ENCODE measurements at regions not wholly inside any gene's neighbourhood (a gene's known extent, or its start where the extent isn't known, plus 50 kb on each side); places are given as distances from the start of the nearest gene placed in this dataset.

GRCh38 chr10:43982250-43982649, 333.6 kb upstream of the ZNF32 start:
- Histone ChIP-seq H3K27me3 (replicated peaks in 1 of 2; ENCODE audit: control insufficient read depth in 2 of 2, extremely low read depth in 1 of 2, insufficient read depth in 2 of 2, low read length in 1 of 2) (peaks cover 0 to 7% of the 10 kb centered on the region in 2 experiments), H3K4me3 (ENCODE audit: control insufficient read depth in 1 of 2, extremely low read depth in 1 of 2, low read length in 1 of 2) (no peak overlapping the region), H3K9me3 (no peaks in the 10 kb centered on the region), H3K36me3 (ENCODE audit: control insufficient read depth in 2 of 2, extremely low read depth in 1 of 2, insufficient read depth in 1 of 2, low read length in 1 of 2) (no peaks in the 10 kb centered on the region), H3K27ac (ENCODE audit: low read length) (no peak overlapping the region), H3K4me1 (ENCODE audit: control insufficient read depth in 1 of 2, extremely low read depth in 1 of 2, insufficient read depth in 2 of 2, low read length in 2 of 2) (peaks cover 0 to 7% of the 10 kb centered on the region in 2 experiments)
- CTCF ChIA-PET, result no interaction called here
- Mint-ChIP-seq H3K27me3 (no peaks in the 10 kb centered on the region), H3K36me3 (no peaks in the 10 kb centered on the region), H3K4me3 (no peak overlapping the region), H3K27ac (no peak overlapping the region), H3K4me1 (peaks cover 0 to 14% (median 6%) of the 10 kb centered on the region in 3 donors), H3K9me3 (no peaks in the 10 kb centered on the region)
- no peak for DNase-seq
- WGBS (ENCODE audit: insufficient coverage), result 100% methylated on average over 3 of the region's 3 CpGs
- ATAC-seq (replicated peaks in 1 of 4), result no peak
- POLR2A ChIA-PET, result no interaction called here

GRCh38 chr10:43981696-43982095, 333.0 kb upstream of the ZNF32 start:
- Mint-ChIP-seq H3K27ac (no peak overlapping the region), H3K9me3 (no peaks in the 10 kb centered on the region), H3K27me3 (no peaks in the 10 kb centered on the region), H3K36me3 (no peaks in the 10 kb centered on the region), H3K4me3 (no peak overlapping the region), H3K4me1 (peaks cover 0 to 14% (median 6%) of the 10 kb centered on the region in 3 donors)
- H3K4me3 ChIP-seq (ENCODE audit: control insufficient read depth in 1 of 2, extremely low read depth in 1 of 2, low read length in 1 of 2), result no peak overlapping the region
- peaks cover 0 to 7% of the 10 kb centered on the region in 2 experiments for H3K4me1 ChIP-seq (ENCODE audit: control insufficient read depth in 1 of 2, extremely low read depth in 1 of 2, insufficient read depth in 2 of 2, low read length in 2 of 2)
- H3K36me3 ChIP-seq (ENCODE audit: control insufficient read depth in 2 of 2, extremely low read depth in 1 of 2, insufficient read depth in 1 of 2, low read length in 1 of 2), result no peaks in the 10 kb centered on the region
- H3K27ac ChIP-seq (ENCODE audit: low read length), result no peak overlapping the region
- CTCF ChIA-PET, result no interaction called here
- POLR2A ChIA-PET, result no interaction called here
- H3K9me3 ChIP-seq, result no peaks in the 10 kb centered on the region
- DNase-seq, result no peak
- WGBS (ENCODE audit: insufficient coverage), result no CpG with 5 or more reads among the region's 2 CpGs
- no peak for ATAC-seq (replicated peaks in 1 of 4)
- H3K27me3 ChIP-seq (replicated peaks in 1 of 2; ENCODE audit: control insufficient read depth in 2 of 2, extremely low read depth in 1 of 2, insufficient read depth in 2 of 2, low read length in 1 of 2), result peaks cover 0 to 7% of the 10 kb centered on the region in 2 experiments

- Histone ChIP-seq H3K27ac (ENCODE audit: low read length) (no peak overlapping the region), H3K36me3 (ENCODE audit: control insufficient read depth in 2 of 2, extremely low read depth in 1 of 2, insufficient read depth in 1 of 2, low read length in 1 of 2) (no peaks in the 10 kb centered on the region), H3K9me3 (no peaks in the 10 kb centered on the region), H3K4me1 (ENCODE audit: control insufficient read depth in 1 of 2, extremely low read depth in 1 of 2, insufficient read depth in 2 of 2, low read length in 2 of 2) (peaks cover 0 to 7% of the 10 kb centered on the region in 2 experiments), H3K27me3 (replicated peaks in 1 of 2; ENCODE audit: control insufficient read depth in 2 of 2, extremely low read depth in 1 of 2, insufficient read depth in 2 of 2, low read length in 1 of 2) (peaks cover 0 to 7% of the 10 kb centered on the region in 2 experiments), H3K4me3 (ENCODE audit: control insufficient read depth in 1 of 2, extremely low read depth in 1 of 2, low read length in 1 of 2) (no peak overlapping the region)
- POLR2A ChIA-PET, result no interaction called here
- no peak for DNase-seq
- Mint-ChIP-seq H3K27ac (no peak overlapping the region), H3K4me1 (peaks cover 0 to 14% (median 6%) of the 10 kb centered on the region in 3 donors), H3K9me3 (no peaks in the 10 kb centered on the region), H3K36me3 (no peaks in the 10 kb centered on the region), H3K27me3 (no peaks in the 10 kb centered on the region), H3K4me3 (no peak overlapping the region)
- no CpG with 5 or more reads among the region's 1 CpG for WGBS (ENCODE audit: insufficient coverage)
- no peak for ATAC-seq (replicated peaks in 1 of 4)
- CTCF ChIA-PET, result no interaction called here
These were observed 332.6 kb upstream of the ZNF32 start for GRCh38 chr10:43981232-43981631.

GRCh38 chr10:43980715-43981114, 332.0 kb upstream of the ZNF32 start:
- no peak overlapping the region for H3K27ac ChIP-seq (ENCODE audit: low read length)
- H3K27me3 ChIP-seq (replicated peaks in 1 of 2; ENCODE audit: control insufficient read depth in 2 of 2, extremely low read depth in 1 of 2, insufficient read depth in 2 of 2, low read length in 1 of 2), result peaks cover 0 to 3% of the 10 kb centered on the region in 2 experiments
- H3K4me3 Mint-ChIP-seq, result no peak overlapping the region
- DNase-seq, result no peak
- H3K27ac Mint-ChIP-seq, result no peak overlapping the region
- H3K9me3 ChIP-seq, result no peaks in the 10 kb centered on the region
- H3K9me3 Mint-ChIP-seq, result no peaks in the 10 kb centered on the region
- no peak for ATAC-seq (replicated peaks in 1 of 4)
- H3K4me3 ChIP-seq (ENCODE audit: control insufficient read depth in 1 of 2, extremely low read depth in 1 of 2, low read length in 1 of 2), result no peak overlapping the region
- H3K4me1 ChIP-seq (ENCODE audit: control insufficient read depth in 1 of 2, extremely low read depth in 1 of 2, insufficient read depth in 2 of 2, low read length in 2 of 2), result peaks cover 0 to 7% of the 10 kb centered on the region in 2 experiments
- H3K36me3 ChIP-seq (ENCODE audit: control insufficient read depth in 2 of 2, extremely low read depth in 1 of 2, insufficient read depth in 1 of 2, low read length in 1 of 2), result no peaks in the 10 kb centered on the region
- 76% methylated on average over 5 of the region's 7 CpGs for WGBS (ENCODE audit: insufficient coverage)
- H3K4me1 Mint-ChIP-seq, result peaks cover 0 to 14% (median 6%) of the 10 kb centered on the region in 3 donors
- POLR2A ChIA-PET, result no interaction called here
- CTCF ChIA-PET, result no interaction called here
- H3K27me3 Mint-ChIP-seq, result no peaks in the 10 kb centered on the region
- H3K36me3 Mint-ChIP-seq, result no peaks in the 10 kb centered on the region

- 50% methylated on average over 4 of the region's 8 CpGs for WGBS (ENCODE audit: insufficient coverage)
These were observed 331.6 kb upstream of the ZNF32 start for GRCh38 chr10:43980313-43980712.

GRCh38 chr10:43979551-43979950, 330.9 kb upstream of the ZNF32 start:
- ChIA-PET CTCF (no interaction called here), POLR2A (no interaction called here)
- Mint-ChIP-seq H3K4me1 (peaks cover 0 to 14% (median 6%) of the 10 kb centered on the region in 3 donors), H3K4me3 (no peak overlapping the region), H3K27ac (no peak overlapping the region), H3K9me3 (no peaks in the 10 kb centered on the region), H3K27me3 (peaks cover 0 to 3% of the 10 kb centered on the region in 2 donors), H3K36me3 (no peaks in the 10 kb centered on the region)
- Histone ChIP-seq H3K9me3 (no peaks in the 10 kb centered on the region), H3K27ac (ENCODE audit: low read length) (no peak overlapping the region), H3K4me1 (ENCODE audit: control insufficient read depth in 1 of 2, extremely low read depth in 1 of 2, insufficient read depth in 2 of 2, low read length in 2 of 2) (peaks cover 0 to 7% of the 10 kb centered on the region in 2 experiments), H3K27me3 (replicated peaks in 1 of 2; ENCODE audit: control insufficient read depth in 2 of 2, extremely low read depth in 1 of 2, insufficient read depth in 2 of 2, low read length in 1 of 2) (peaks cover 0 to 3% of the 10 kb centered on the region in 2 experiments), H3K4me3 (ENCODE audit: control insufficient read depth in 1 of 2, extremely low read depth in 1 of 2, low read length in 1 of 2) (no peak overlapping the region), H3K36me3 (ENCODE audit: control insufficient read depth in 2 of 2, extremely low read depth in 1 of 2, insufficient read depth in 1 of 2, low read length in 1 of 2) (no peaks in the 10 kb centered on the region)
- DNase-seq, result no peak
- no peak for ATAC-seq (replicated peaks in 1 of 4)
- 79% methylated on average over 1 of the region's 3 CpGs for WGBS (ENCODE audit: insufficient coverage)

More at GRCh38 chr10:43980313-43980712, 331.6 kb upstream of the ZNF32 start:
- H3K9me3 ChIP-seq, result no peaks in the 10 kb centered on the region
- peak in 1 of 4 experiments; percentile 38 for ATAC-seq (replicated peaks in 1 of 4)
- peaks cover 0 to 7% of the 10 kb centered on the region in 2 experiments for H3K4me1 ChIP-seq (ENCODE audit: control insufficient read depth in 1 of 2, extremely low read depth in 1 of 2, insufficient read depth in 2 of 2, low read length in 2 of 2)
- no peak overlapping the region for H3K4me3 Mint-ChIP-seq
- H3K36me3 Mint-ChIP-seq, result no peaks in the 10 kb centered on the region
- H3K4me1 Mint-ChIP-seq, result peaks cover 0 to 14% (median 6%) of the 10 kb centered on the region in 3 donors
- DNase-seq, result no peak
- POLR2A ChIA-PET, result no interaction called here
- peaks cover 0 to 2% of the 10 kb centered on the region in 2 donors for H3K27me3 Mint-ChIP-seq
- no peak overlapping the region for H3K27ac Mint-ChIP-seq
- no peaks in the 10 kb centered on the region for H3K9me3 Mint-ChIP-seq
- CTCF ChIA-PET, result no interaction called here
- no peak overlapping the region for H3K27ac ChIP-seq (ENCODE audit: low read length)
- no peaks in the 10 kb centered on the region for H3K36me3 ChIP-seq (ENCODE audit: control insufficient read depth in 2 of 2, extremely low read depth in 1 of 2, insufficient read depth in 1 of 2, low read length in 1 of 2)
- no peak overlapping the region for H3K4me3 ChIP-seq (ENCODE audit: control insufficient read depth in 1 of 2, extremely low read depth in 1 of 2, low read length in 1 of 2)
- H3K27me3 ChIP-seq (replicated peaks in 1 of 2; ENCODE audit: control insufficient read depth in 2 of 2, extremely low read depth in 1 of 2, insufficient read depth in 2 of 2, low read length in 1 of 2), result peaks cover 0 to 3% of the 10 kb centered on the region in 2 experiments

GRCh38 chr10:43978936-43979335, 330.3 kb upstream of the ZNF32 start:
- ChIA-PET CTCF (no interaction called here), POLR2A (no interaction called here)
- H3K27ac Mint-ChIP-seq, result no peak overlapping the region
- ATAC-seq (replicated peaks in 1 of 4), result no peak
- peaks cover 0 to 3% of the 10 kb centered on the region in 2 donors for H3K27me3 Mint-ChIP-seq
- DNase-seq, result no peak
- Histone ChIP-seq H3K4me3 (ENCODE audit: control insufficient read depth in 1 of 2, extremely low read depth in 1 of 2, low read length in 1 of 2) (no peak overlapping the region), H3K27ac (ENCODE audit: low read length) (no peak overlapping the region), H3K4me1 (ENCODE audit: control insufficient read depth in 1 of 2, extremely low read depth in 1 of 2, insufficient read depth in 2 of 2, low read length in 2 of 2) (peaks cover 0 to 7% of the 10 kb centered on the region in 2 experiments), H3K36me3 (ENCODE audit: control insufficient read depth in 2 of 2, extremely low read depth in 1 of 2, insufficient read depth in 1 of 2, low read length in 1 of 2) (no peaks in the 10 kb centered on the region), H3K27me3 (replicated peaks in 1 of 2; ENCODE audit: control insufficient read depth in 2 of 2, extremely low read depth in 1 of 2, insufficient read depth in 2 of 2, low read length in 1 of 2) (peaks cover 0 to 8% of the 10 kb centered on the region in 2 experiments), H3K9me3 (no peaks in the 10 kb centered on the region)
- no peak overlapping the region for H3K4me3 Mint-ChIP-seq
- no peaks in the 10 kb centered on the region for H3K9me3 Mint-ChIP-seq
- WGBS (ENCODE audit: insufficient coverage), result 100% methylated on average over 2 of the region's 9 CpGs
- peaks cover 0 to 14% (median 6%) of the 10 kb centered on the region in 3 donors for H3K4me1 Mint-ChIP-seq
- H3K36me3 Mint-ChIP-seq, result no peaks in the 10 kb centered on the region
